PC-3 (cell line): ENCODE measurements at regions not wholly inside any gene's neighbourhood (a gene's known extent, or its start where the extent isn't known, plus 50 kb on each side); places are given as distances from the start of the nearest gene placed in this dataset.

Source experiments
- CTCF ChIP-seq: fragments of 300-600 bp; sonication (generic); conservative IDR thresholded peaks from 2 replicates; pipeline ENCODE4 v1.5.1; 2017; ENCODE audit warnings: antibody characterized with exemption, low read depth, mild to moderate bottlenecking, low read length
- EZH2 ChIP-seq: fragments of 300-600 bp; sonication (generic); IDR thresholded peaks from one replicate; pipeline ENCODE4 v1.6.1; 2017; ENCODE audit warnings: antibody characterized with exemption, mild to moderate bottlenecking, low read length; ENCODE audit not compliant: unreplicated experiment
- EZH2phosphoT487 ChIP-seq: fragments of 300-600 bp; sonication (generic); IDR thresholded peaks from 2 replicates; pipeline ENCODE4 v1.6.1; 2018; ENCODE audit warnings: mild to moderate bottlenecking, antibody characterized with exemption, low read length, borderline replicate concordance

- TF ChIP-seq CTCF, result no peak
- TF ChIP-seq EZH2, result no peak
- no peak for TF ChIP-seq EZH2phosphoT487
Observed at GRCh38 chr18:47480166-47480565, 228.7 kb upstream of the SKOR2 start.
